NCI-H82 treated with DMSO at 0.1 percent for 48 hours (cell line): ENCODE measurements at regions not wholly inside any gene's neighbourhood (a gene's known extent, or its start where the extent isn't known, plus 50 kb on each side); places are given as distances from the start of the nearest gene placed in this dataset.
A peak's percentile ranks its signal among the peaks of the same experiment; 100 is the strongest.
"Not testable (repeated sequence)": the region's sequence is repeated elsewhere in the genome, so short reads cannot be mapped to it uniquely, and the experiment has no call there.

Source experiments
- DNase-seq: peaks from one replicate; lab custom pipeline; 2025; ENCODE audit not compliant: unreplicated experiment; lab: John Stamatoyannopoulos, UW

GRCh38 chr10:84015877-84016595 is 123.3 kb upstream of the GHITM start:
- DNase-seq, result no peak

DNA sequence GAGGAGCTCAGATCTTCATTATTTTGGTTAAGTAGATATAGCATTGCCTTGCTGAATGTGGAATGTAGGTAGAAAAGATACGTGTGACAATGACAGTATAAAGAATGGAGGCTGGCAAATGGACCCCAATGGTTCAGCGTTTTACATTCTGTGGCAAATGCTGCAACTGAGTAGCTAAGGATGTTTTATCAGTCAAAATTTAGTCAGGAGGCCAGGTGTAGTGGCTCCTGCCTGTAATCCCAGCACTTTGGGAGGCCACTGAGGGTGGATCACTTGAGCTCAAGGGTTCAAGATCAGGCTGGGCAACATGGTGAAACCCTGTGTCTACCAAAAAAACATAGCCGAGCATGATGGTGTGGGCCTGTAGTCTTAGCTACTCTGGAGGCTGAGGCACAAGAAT is 120.5 kb upstream of the GHITM start:
- no peak for DNase-seq

DNA sequence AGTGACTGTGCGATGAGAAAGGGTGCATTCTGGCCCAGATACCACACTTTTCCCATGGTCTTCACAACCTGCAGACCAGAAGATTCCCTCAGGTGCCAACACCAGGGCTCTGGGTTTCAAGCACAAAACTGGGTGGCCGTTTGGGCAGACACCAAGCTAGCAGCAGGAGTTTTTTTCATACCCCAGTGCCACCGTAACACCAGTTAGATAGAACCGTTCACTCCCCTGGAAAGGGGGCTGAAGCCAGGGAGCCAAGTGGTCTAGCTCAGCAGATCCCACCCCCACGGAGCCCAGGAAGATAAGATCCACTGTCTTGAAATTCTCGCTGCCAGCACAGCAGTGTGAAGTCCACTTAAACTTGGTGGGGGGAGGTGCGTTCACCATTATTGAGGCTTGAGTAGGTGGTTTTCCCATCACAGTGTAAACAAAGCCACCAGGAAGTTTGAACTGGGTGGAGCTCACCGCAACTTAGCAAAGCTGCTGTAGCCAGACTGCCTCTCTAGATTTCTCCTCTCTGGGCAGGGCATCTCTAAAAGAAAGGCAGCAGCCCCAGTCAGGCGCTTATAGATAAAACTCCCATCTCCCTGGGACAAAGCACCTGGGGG is 119.4 kb upstream of the GHITM start:
- DNase-seq, result not testable (repeated sequence)

DNA sequence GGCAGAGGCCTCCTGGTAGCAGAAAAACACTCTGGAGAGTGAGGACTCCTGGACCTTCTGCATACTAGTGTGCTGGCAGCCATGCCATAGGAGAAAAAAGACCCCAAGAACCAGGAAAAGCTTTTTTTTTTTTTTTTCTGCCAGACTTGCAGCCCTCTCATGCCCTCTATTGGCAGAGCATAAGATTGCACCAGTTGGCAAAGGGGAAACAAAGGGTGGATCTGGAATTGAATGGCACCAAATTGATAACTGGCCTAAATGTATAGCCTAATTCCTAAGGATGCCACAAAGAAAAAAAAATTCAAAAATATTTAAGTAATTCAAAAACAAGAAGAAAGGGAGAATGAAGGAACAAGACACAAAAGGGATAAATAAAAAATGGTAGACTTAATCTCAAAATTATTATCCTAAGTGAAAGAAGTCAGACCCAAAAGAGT is 112.5 kb upstream of the GHITM start:
- peak; percentile 0 for DNase-seq

DNA sequence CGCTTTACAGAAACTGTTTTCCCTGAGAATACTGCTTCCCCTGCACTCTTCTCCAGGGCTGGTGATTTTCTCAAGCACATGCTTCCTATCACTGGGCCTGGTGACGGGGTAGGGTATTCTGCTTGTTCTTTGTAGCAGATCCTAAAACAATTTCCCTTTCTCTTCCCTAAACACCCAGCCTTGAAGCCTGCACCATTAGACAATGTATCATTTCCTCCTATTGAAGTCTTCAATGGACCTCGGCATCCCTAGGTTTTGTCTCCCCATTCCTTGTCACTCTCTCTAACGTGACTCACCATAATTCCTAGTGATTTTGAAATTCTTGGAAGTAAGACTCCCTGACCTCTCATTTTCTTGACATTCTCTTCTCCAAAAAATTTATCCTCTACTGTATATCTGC is 109.5 kb upstream of the GHITM start:
- DNase-seq, result no peak

- no peak for DNase-seq
These were observed 101.3 kb upstream of the GHITM start for GRCh38 chr10:84038035-84038434.

DNA sequence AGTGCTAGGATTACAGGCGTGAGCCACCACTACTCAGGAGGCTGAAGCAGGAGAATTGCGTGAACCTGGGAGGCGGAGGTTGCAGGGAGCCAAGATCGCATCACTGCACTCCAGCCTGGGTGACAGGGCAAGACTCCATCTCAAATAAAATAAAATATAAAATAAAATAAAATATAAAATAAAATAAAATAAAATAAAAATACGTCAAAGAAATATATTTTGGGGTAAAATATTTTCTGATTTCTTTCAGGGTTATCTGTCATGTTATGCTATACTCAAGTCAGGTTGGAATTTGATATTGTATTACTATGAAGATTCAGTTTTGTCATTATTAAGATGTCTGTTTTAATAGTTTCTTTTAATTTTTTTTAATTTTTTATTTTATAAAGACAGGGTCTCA is 99.4 kb upstream of the GHITM start:
- DNase-seq, result no peak

DNA sequence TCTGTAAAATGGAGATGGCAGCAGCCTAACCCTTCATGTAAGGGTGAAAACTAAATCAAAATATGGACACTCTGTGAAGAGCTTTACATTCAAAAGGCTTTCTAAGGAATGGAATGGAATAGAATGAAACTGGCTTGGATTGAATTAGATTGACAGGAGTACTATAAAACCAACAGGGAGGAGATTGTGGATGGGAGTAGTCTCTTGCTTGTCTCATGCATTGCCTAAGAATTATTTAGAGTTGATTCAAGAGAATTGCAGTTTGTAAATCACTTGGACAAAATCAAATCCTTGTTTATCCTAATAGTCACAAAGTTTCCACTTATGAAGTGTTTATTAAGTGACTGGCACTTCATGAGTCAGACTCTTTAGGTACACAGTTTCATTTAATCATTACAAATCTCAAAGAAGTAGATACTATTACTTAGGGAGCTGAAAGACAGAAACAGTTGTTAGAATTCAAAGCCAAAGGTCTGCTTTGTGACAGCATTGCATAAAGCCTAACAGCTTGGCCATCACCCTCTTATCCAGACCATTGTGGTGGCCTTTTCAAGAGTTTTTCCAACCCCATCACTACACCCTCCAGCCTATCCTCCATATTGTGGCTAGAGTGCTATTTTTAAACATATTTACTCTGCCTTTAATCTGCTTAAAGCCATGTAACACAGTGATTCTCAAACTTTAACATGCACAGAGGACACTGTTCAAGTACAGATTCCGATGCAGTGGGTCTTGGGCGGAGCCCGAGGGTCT is 91.9 kb upstream of the GHITM start:
- no peak for DNase-seq

GRCh38 chr10:84049645-84050011 is 89.7 kb upstream of the GHITM start:
- DNase-seq, result no peak

DNA sequence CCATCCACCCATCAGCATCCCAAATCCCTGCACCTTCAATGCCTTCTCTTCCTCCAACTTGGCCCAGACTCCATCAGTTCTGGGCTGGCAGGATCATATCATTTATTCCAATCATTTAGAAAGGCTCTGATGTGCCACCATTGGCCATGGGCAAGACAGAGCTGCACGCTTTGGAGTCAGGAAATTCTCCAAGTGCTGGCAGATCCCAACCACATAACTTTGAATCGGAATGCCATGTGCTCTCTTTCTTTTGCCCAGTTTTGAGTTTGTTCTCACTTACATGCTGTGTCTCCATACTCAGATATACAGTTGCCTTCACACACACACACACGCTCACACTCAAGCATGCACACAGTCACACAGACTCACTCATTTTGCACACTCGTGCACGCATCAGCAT is 85.7 kb upstream of the GHITM start:
- no peak for DNase-seq

- no peak for DNase-seq
These were observed 84.6 kb upstream of the GHITM start for GRCh38 chr10:84054743-84055142.

- DNase-seq, result no peak
These were observed 79.8 kb upstream of the GHITM start for GRCh38 chr10:84059526-84059925.

GRCh38 chr10:84063440-84063839 is 75.9 kb upstream of the GHITM start:
- DNase-seq, result no peak

DNA sequence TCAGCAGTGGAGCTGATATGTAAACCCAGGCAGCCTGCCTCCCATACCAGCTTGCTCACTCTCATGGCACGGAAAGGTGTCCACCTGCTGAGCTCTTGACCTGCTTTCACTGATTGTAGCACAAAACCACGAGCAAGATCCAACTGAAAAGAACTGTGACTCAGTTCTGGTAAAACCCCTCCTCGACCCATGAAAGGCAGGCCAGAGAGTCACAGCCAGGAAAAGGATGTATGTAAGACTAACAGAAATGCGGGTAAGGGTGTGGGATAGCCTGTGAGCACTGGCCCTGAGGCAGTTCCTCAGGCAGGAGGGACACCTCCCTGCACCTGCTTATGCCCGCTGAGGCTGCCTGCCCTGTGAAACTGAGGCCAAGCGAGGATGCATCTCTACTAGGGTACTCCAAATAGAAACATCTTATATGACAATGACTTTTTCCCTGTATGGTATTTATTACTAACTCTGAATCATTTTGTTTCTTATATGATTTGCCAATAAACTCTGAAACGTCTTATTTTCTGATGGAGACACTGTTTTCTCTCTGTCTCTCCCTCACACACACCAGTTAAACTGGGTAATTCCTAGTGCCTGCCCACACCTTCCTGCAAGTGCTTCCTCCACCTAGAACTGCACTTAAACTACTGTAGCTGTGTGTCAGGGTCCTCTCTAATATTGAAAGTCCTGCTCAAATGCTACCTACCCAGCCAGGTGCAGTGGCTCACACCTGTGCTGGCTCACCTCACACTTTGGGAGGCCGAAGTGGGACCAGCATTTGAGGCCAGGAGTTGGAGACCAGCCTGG is 73.3 kb upstream of the GHITM start:
- no peak for DNase-seq

DNA sequence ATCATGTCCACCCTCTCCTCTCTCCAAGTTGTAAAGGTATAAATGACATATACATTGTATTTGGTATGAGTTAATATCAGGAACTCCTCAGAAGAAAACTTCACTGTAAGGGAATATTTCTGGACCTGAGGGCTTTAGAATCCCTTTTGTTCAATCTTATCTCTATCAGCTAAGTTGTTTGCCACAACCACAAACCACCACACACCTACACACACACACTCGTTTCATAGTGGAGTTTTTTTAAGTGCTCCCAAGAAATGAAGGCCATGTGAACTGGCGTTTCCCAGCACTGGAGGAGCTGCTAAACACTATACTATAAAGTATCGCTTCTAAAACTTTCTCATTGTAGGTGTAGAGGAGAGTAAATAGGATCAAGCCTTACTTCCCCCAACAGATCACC is 64.8 kb upstream of the GHITM start:
- DNase-seq, result no peak

DNA sequence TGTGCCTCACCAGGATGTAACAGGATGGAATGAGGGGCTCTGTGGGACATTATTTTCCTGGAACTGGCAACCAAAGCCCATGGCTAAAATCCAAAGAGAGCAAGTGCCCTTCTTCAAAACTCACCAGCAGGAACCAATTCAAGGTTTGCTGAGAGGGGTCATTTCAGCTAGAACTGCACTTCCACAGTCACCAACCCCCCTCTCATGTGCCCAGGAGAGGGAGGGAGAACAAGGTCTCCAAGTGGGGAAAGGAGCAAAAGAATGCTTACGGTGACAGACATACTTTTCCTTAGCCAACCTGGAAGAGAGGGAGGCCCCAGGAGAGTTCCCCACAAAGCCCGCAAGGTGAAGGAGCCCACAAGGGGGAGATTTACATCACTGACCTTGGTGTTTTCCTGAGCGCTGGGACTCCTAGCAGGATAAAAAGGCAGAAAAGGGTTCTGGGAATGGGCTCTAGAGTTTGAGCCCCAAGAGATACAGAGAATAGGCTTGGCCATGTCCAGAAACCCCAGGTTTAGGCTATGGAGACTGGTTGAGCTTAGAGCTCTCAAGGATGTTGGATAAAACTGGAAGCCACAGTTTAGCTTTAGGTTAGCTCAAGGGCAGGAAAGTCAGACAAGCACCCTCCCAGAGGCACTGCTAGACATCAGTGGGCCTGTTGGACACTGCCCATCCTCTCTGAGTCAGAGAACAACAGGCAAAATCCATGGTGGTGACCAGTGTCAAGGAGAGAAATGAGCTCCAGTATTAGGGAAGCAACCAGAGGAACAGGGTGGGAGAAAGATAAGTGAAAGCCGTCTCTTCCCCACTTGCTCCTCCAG is 63.9 kb upstream of the GHITM start:
- DNase-seq, result no peak

DNA sequence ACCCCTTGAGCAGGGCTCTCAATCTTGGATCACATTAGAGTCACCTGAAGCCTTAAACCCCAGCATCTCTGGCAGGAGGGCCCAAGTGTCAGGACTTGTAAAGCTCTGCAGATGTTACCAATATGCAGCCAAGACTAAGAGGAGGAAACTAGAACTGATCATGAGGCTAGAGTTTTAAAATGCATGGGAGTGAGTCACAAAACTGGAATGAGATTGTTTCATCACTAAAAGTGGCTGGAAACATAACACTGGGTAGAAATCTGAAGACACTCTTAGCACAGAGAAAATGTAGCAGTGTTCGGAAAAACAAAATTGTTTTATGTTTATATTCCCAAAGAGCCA is 63.3 kb upstream of the GHITM start:
- no peak for DNase-seq

- no peak for DNase-seq
These were observed 62.6 kb upstream of the GHITM start for GRCh38 chr10:84076540-84077195.

DNA sequence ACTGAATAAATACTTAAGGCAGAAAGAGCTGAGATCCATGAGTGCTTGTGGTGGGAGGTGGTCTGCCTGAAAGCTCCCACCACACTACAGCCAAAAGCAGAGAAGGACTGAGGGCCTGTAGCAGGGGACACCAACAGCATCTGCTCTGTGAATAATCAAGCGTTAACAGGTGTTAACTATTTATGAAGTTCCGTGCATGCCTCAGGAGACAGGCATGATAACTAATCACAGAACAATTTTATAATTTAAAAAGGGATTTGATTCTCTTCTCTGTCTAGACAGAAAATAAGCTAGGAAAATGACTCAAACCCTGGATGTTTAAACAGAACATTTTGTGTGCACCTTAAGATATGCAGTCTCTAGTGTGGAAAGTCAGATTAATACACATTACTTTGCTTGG is 61.5 kb upstream of the GHITM start:
- DNase-seq, result no peak

- no peak for DNase-seq
These were observed 60.5 kb upstream of the GHITM start for GRCh38 chr10:84078771-84079170.
